Endothelial cell of umbilical vein (primary cell): ENCODE measurements at regions not wholly inside any gene's neighbourhood (a gene's known extent, or its start where the extent isn't known, plus 50 kb on each side); places are given as distances from the start of the nearest gene placed in this dataset.

Experiments
- BruUV-seq: library from RNA; stranded (reverse); fragments of 400-500 nt; replicated peaks from 2 replicates; lab custom pipeline; 2021; lab: Mats Ljungman, UMichigan
- CTCF ChIA-PET: fragments of 300-600, 350-600 bp; sonication (Branson Sonifier 250); formaldehyde crosslinking; loops from one replicate; lab custom pipeline; 2021; ENCODE audit warnings: antibody characterized with exemption, inconsistent platforms; lab: Charles Lee
- POLR2A ChIA-PET: fragments of 300-600, 350-600 bp; sonication (Branson Sonifier 250); formaldehyde crosslinking; loops from one replicate; lab custom pipeline; 2021; ENCODE audit warnings: antibody characterized with exemption, inconsistent platforms; lab: Charles Lee
- DNase-seq: peaks from one replicate; pipeline ENCODE4 v3.0.0-alpha.2; 2011; ENCODE audit warnings: low read depth, low spot score
- FAIRE-seq: peaks from 2 replicates; lab custom pipeline; 2011; peaks lifted over from hg19 to GRCh38; lab: Jason Lieb, UNC
- H2AFZ ChIP-seq: 2 replicates; pipeline ENCODE4 v1.6.0; 2012; ENCODE audit warnings: low read depth, low read length, control low read depth, inconsistent platforms
- H3K27ac ChIP-seq: 2 replicates; pipeline ENCODE4 v1.5.1; 2011; ENCODE audit warnings: low read depth, mild to moderate bottlenecking, control low read depth, low read length, moderate library complexity; ENCODE audit not compliant: insufficient read depth
- H3K27me3 ChIP-seq, 2 experiments: 2 replicates each; pipeline versions ENCODE4 v1.6.0 to v1.6.1; 2011; ENCODE audit warnings: low read length in 2 of 2, mixed read lengths in 1 of 2; ENCODE audit not compliant: control insufficient read depth in 2 of 2, insufficient read depth in 2 of 2
- H3K36me3 ChIP-seq, 2 experiments: 2 replicates in 1 of 2; 3 replicates in 1 of 2; pipeline ENCODE4 v1.5.1; 2011; ENCODE audit warnings: low read length in 2 of 2, mild to moderate bottlenecking in 1 of 2, moderate library complexity in 1 of 2; ENCODE audit not compliant: control insufficient read depth in 2 of 2, insufficient read depth in 2 of 2; ENCODE audit errors: extremely low read depth in 1 of 2
- H3K4me1 ChIP-seq: 3 replicates; pipeline ENCODE4 v1.5.1; 2011; ENCODE audit warnings: mild to moderate bottlenecking, low read length; ENCODE audit not compliant: control insufficient read depth, insufficient read depth; ENCODE audit errors: extremely low read depth
- H3K4me2 ChIP-seq: 2 replicates; pipeline ENCODE4 v1.6.1; 2011; ENCODE audit warnings: low read length, control low read depth, mixed read lengths; ENCODE audit not compliant: insufficient read depth
- H3K4me3 ChIP-seq, 3 experiments: fragments of 200-600 bp in 1 of 3; sonication (generic), shearing (Covaris generic) in 1 of 3; replicated peaks in 1 of 3; 2 replicates each; pipeline ENCODE4 v1.5.1; 2011 to 2016; ENCODE audit warnings: control low read depth in 3 of 3, low read length in 3 of 3, mild to moderate bottlenecking in 2 of 3, inconsistent platforms in 1 of 3, low read depth in 1 of 3, moderate library complexity in 1 of 3; ENCODE audit not compliant: insufficient read depth in 1 of 3
- H3K79me2 ChIP-seq: 2 replicates; pipeline ENCODE4 v1.6.0; 2012; ENCODE audit warnings: low read length, inconsistent platforms; ENCODE audit not compliant: control insufficient read depth, insufficient read depth
- H3K9ac ChIP-seq: replicated peaks from 2 replicates; pipeline ENCODE3; 2011; ENCODE audit warnings: low read length, control low read depth; ENCODE audit not compliant: insufficient read depth; ENCODE audit errors: extremely low read depth
- H3K9me1 ChIP-seq: replicated peaks from 3 replicates; pipeline ENCODE4 v1.6.0; 2011; ENCODE audit warnings: mild to moderate bottlenecking, low read length; ENCODE audit not compliant: control insufficient read depth, insufficient read depth; ENCODE audit errors: extremely low read depth
- H3K9me3 ChIP-seq: replicated peaks from 2 replicates; pipeline ENCODE4 v1.5.1; 2012; ENCODE audit warnings: low read length, inconsistent platforms; ENCODE audit not compliant: control insufficient read depth, insufficient read depth
- H4K20me1 ChIP-seq: replicated peaks from 2 replicates; pipeline ENCODE3; 2011; ENCODE audit warnings: mild to moderate bottlenecking, low read length; ENCODE audit not compliant: control insufficient read depth, insufficient read depth; ENCODE audit errors: extremely low read depth
- CTCF ChIP-seq, 2 donors: IDR thresholded peaks; 1 replicate in 1 of 2; 2 replicates in 1 of 2; pipeline ENCODE4 v1.5.1; 2011; ENCODE audit warnings: low read length in 2 of 2, mild to moderate bottlenecking in 2 of 2, moderate library complexity in 2 of 2, control low read depth in 1 of 2, inconsistent platforms in 1 of 2, low read depth in 1 of 2; ENCODE audit not compliant: insufficient read depth in 1 of 2; ENCODE audit errors: extremely low read depth in 1 of 2
- EZH2 ChIP-seq: IDR thresholded peaks from 2 replicates; pipeline ENCODE4 v1.6.1; 2012; ENCODE audit warnings: borderline replicate concordance, low read depth, mild to moderate bottlenecking, moderate library complexity, low read length, inconsistent platforms; ENCODE audit not compliant: severe bottlenecking
- FOS ChIP-seq: IDR thresholded peaks from 2 replicates; pipeline ENCODE4 v1.6.1; 2011; ENCODE audit warnings: mild to moderate bottlenecking, low read length, moderate library complexity, borderline replicate concordance; ENCODE audit not compliant: insufficient read depth
- GATA2 ChIP-seq: IDR thresholded peaks from 2 replicates; pipeline ENCODE4 v1.7.0; 2011; ENCODE audit warnings: low read depth, mild to moderate bottlenecking, moderate library complexity, mixed read lengths, low read length; ENCODE audit not compliant: insufficient read length, insufficient read depth
- JUN ChIP-seq: IDR thresholded peaks from 2 replicates; pipeline ENCODE4 v1.6.1; 2011; ENCODE audit warnings: borderline replicate concordance, low read depth; ENCODE audit not compliant: insufficient read length, insufficient read depth
- MYC ChIP-seq: IDR thresholded peaks from one replicate; pipeline ENCODE4 v1.6.1; 2011; ENCODE audit warnings: mild to moderate bottlenecking, low read depth, low read length
- POLR2A ChIP-seq: IDR thresholded peaks from 2 replicates; pipeline ENCODE4 v1.6.1; 2012; ENCODE audit warnings: low read depth, mild to moderate bottlenecking, control low read depth, low read length
- dilution Hi-C: fragments of 300-500 bp; cut with MboI; formaldehyde crosslinking; loops from one replicate; pipeline ENCODE4 v1.15.0; 2019; ENCODE audit warnings: low sequenced_read_pairs; ENCODE audit not compliant: extremely low pct_ligation_motif_present
- intact Hi-C: fragments of 100-400 bp; cut with micrococcal nuclease; formaldehyde crosslinking; loops from one replicate; pipeline ENCODE4 v1.10.0; 2022
- TF ChIP-seq, protein P1 (sequence below): IDR thresholded peaks from 2 replicates; pipeline ENCODE4 v1.6.1; 2011; ENCODE audit not compliant: insufficient read depth, insufficient read length

- POLR2A ChIA-PET, result no interaction called here
These were observed 54.0 kb upstream of the NEO1 start for GRCh38 chr15:72998226-72998625.

More at GRCh38 chr15:72998226-72998625, 54.0 kb upstream of the NEO1 start:
- dilution Hi-C loops, result no loop called here
- Histone ChIP-seq H3K27me3 (peaks cover 4 to 5% of the 10 kb centered on the region in 2 experiments), H3K36me3 (no peaks in the 10 kb centered on the region), H3K79me2 (no peaks in the 10 kb centered on the region), H3K4me1 (no peaks in the 10 kb centered on the region), H3K9me1 (no peaks in the 10 kb centered on the region), H3K27ac (no peak overlapping the region), H2AFZ (no peak overlapping the region), H3K9ac (no peak overlapping the region), H3K9me3 (no peaks in the 10 kb centered on the region), H4K20me1 (no peaks in the 10 kb centered on the region), H3K4me3 (no peak overlapping the region), H3K4me2 (no peak overlapping the region)
- DNase-seq (no peak), FAIRE-seq (no peak)
- no TSS peak for BruUV-seq
- CTCF ChIA-PET, result no interaction called here
- intact Hi-C loops, result no loop called here
- TF ChIP-seq JUN (no peak), FOS (no peak), POLR2A (no peak), MYC (no peak), GATA2 (no peak), EZH2 (no peak), CTCF (IDR thresholded peaks at IDR 0.05; ENCODE audit: extremely low read depth in 1 of 2, insufficient read depth in 1 of 2, low read depth in 1 of 2, low read length in 2 of 2) (no peak)
- TF ChIP-seq, protein P1, sequence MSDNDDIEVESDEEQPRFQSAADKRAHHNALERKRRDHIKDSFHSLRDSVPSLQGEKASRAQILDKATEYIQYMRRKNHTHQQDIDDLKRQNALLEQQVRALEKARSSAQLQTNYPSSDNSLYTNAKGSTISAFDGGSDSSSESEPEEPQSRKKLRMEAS, result no peak
